Adrenal gland (tissue), 9 donors: ENCODE measurements at regions not wholly inside any gene's neighbourhood (a gene's known extent, or its start where the extent isn't known, plus 50 kb on each side); places are given as distances from the start of the nearest gene placed in this dataset.

Source experiments
- DNase-seq, 7 donors: peaks; one replicate each; pipeline ENCODE4 v3.0.0-alpha.2; 2019 to 2020
- H3K27ac ChIP-seq, 5 donors: fragments of 200-600 bp; sonication (generic) in 4 of 5; 1 replicate in 3 of 5; 2 replicates in 2 of 5; pipeline versions ENCODE4 v1.5.1 to v1.8.0; 2016 to 2020; ENCODE audit warnings: mild to moderate bottlenecking in 1 of 5
- H3K27me3 ChIP-seq: fragments of 200-600 bp; 2 replicates; pipeline ENCODE4 v1.8.0; 2021
- H3K36me3 ChIP-seq, 2 donors: fragments of 200-600 bp; replicated peaks in 1 of 2; 1 replicate in 1 of 2; 2 replicates in 1 of 2; pipeline versions ENCODE4 v1.5.1 to v1.8.0; 2018 to 2022
- H3K4me1 ChIP-seq, 2 donors: fragments of 200-600 bp; replicated peaks in 1 of 2; 1 replicate in 1 of 2; 2 replicates in 1 of 2; pipeline versions ENCODE4 v1.5.1 to v1.8.0; 2018 to 2021
- H3K4me3 ChIP-seq, 4 donors: fragments of 200-600 bp; sonication (generic) in 3 of 4; one replicate each; pipeline ENCODE4 v1.5.1; 2016 to 2018
- H3K9me3 ChIP-seq, 3 donors: fragments of 200-600 bp; sonication (generic) in 1 of 3; replicated peaks in 1 of 3; 1 replicate in 2 of 3; 2 replicates in 1 of 3; pipeline versions ENCODE4 v1.5.1 to v1.8.0; 2016 to 2021
- POLR2A ChIP-seq, 2 donors: fragments of 450-650 bp; IDR thresholded peaks; one replicate each; pipeline ENCODE4 v1.6.1; 2017; ENCODE audit warnings: antibody characterized with exemption in 2 of 2, mild to moderate bottlenecking in 2 of 2, moderate library complexity in 1 of 2
- WGBS, 4 donors: extraction: QIAGEN DNeasy Blood & Tissue Kit in 2 of 4; methylation state at CpG; one replicate each; pipeline versions ENCODE4 v1.1.5 to v1.1.7; 2013 to 2017; 5-methylcytosine and 5-hydroxymethylcytosine counted together
- intact Hi-C, 2 donors: fragments of 100-400 bp; cut with DNase I; formaldehyde crosslinking; loops; one replicate each; pipeline versions ENCODE4 v1.14.1 to v1.15.0; 2022 to 2023
- TF ChIP-seq, protein P1 (sequence below), 6 experiments: fragments of 450-650 bp in 4 of 6; fragments of 200-600 bp in 2 of 6; sonication (generic) in 1 of 6; IDR thresholded peaks; 1 replicate in 5 of 6; 2 replicates in 1 of 6; pipeline versions ENCODE4 v1.5.1 to v1.8.0; 2016 to 2021; ENCODE audit warnings: antibody characterized with exemption in 6 of 6, mild to moderate bottlenecking in 2 of 6, moderate library complexity in 1 of 6
- donor health status: healthy with polysubstance abuse.
- donor health status: Bipolar disorder and iron deficiency.
- donor health status: DM: yes; HTN: yes; CAD: no.
- donor health status: DM: no; HTN: no; CAD: no.
- donor health status: DM: no; HTN: no; CAD: no.

DNA sequence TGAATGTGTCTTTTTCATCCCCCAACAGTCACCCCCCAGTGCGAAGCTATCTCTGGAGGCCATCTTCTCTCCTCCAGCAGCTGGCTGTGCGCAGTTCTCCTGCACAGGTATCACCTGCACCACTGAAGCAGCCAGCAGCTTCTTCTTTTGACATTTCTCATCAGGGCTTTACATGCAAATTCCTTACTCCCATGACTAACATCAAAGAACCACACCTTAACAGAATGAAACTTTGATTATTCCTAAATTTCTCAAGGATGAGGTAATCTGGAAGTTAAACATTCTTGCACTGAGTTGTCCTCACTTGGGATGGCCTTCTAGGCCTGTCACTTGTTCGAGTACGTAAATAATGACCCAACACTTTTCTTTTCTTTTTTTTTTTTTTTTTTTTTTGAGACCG lies 291.6 kb upstream of the HSFY2 start:
- no peak overlapping the region for H3K27ac ChIP-seq
- H3K4me1 ChIP-seq = no peaks in the 10 kb centered on the region
- no peaks in the 10 kb centered on the region for H3K36me3 ChIP-seq
- no peak overlapping the region for H3K4me3 ChIP-seq
- H3K9me3 ChIP-seq = no peaks in the 10 kb centered on the region
- intact Hi-C loops = no loop called here
- WGBS, 4 donors = 84 to 93% methylated on average over 5 of the region's 5 CpGs; no CpG with 5 or more reads in 2 of the 4 donors
- no peak for DNase-seq
- no peaks in the 10 kb centered on the region for H3K27me3 ChIP-seq
- TF ChIP-seq POLR2A (IDR thresholded peaks at IDR 0.05) = no peak
- TF ChIP-seq, protein P1, sequence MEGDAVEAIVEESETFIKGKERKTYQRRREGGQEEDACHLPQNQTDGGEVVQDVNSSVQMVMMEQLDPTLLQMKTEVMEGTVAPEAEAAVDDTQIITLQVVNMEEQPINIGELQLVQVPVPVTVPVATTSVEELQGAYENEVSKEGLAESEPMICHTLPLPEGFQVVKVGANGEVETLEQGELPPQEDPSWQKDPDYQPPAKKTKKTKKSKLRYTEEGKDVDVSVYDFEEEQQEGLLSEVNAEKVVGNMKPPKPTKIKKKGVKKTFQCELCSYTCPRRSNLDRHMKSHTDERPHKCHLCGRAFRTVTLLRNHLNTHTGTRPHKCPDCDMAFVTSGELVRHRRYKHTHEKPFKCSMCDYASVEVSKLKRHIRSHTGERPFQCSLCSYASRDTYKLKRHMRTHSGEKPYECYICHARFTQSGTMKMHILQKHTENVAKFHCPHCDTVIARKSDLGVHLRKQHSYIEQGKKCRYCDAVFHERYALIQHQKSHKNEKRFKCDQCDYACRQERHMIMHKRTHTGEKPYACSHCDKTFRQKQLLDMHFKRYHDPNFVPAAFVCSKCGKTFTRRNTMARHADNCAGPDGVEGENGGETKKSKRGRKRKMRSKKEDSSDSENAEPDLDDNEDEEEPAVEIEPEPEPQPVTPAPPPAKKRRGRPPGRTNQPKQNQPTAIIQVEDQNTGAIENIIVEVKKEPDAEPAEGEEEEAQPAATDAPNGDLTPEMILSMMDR (IDR thresholded peaks at IDR 0.05) = no peak

DNA sequence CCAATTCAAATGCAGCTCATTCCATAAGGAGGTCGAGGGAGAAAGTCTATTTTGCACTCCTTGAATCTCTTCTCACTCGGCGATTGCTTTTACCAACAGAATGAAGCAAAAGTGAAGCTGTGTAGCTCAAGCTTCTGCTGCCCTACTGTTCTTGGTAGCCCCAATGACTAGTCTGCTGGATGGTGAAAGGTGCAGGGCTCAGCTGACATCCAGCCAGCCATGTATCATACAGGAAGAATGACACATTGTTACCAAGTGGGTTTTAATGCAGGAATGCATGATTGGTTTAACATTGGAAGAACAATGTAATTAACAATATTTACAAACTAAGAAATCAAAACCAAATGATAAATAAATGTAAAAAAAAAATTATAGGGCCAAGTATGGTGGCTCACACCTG lies 286.2 kb upstream of the HSFY2 start:
- no peaks in the 10 kb centered on the region for H3K27me3 ChIP-seq
- no peak for TF ChIP-seq POLR2A (IDR thresholded peaks at IDR 0.05)
- TF ChIP-seq, protein P1 (IDR thresholded peaks at IDR 0.05) = no peak
- WGBS, 4 donors = 87 to 96% methylated on average over 3 of the region's 3 CpGs; no CpG with 5 or more reads in 2 of the 4 donors

DNA sequence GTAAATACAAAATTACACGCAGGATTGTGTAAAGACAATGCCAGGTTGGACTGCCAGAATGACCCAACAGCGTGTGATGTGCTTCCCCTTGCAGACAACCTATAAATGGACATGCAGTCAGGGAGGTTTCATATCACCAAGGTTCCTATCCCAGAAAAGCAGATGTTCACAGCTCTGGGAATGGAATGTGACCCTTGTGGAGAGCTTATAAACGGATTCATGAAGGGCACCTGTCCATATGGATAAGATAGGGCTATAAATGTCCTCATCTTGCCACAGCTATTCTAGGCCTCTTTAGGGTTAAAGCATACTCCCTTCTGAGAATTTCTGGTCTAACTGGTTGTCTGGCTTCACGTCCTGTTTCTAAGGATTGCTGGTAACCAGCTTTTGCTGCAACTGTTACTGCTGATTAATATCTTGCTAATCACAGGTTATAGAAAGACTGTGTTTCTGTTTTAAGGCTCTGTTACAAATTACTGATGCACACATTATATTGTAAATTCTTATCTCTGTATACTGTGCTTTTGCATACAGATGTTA lies 285.4 kb upstream of the HSFY2 start:
- H3K9me3 ChIP-seq = no peaks in the 10 kb centered on the region
- H3K36me3 ChIP-seq = no peaks in the 10 kb centered on the region
- H3K27ac ChIP-seq = no peak overlapping the region
- TF ChIP-seq POLR2A (IDR thresholded peaks at IDR 0.05) = no peak
- TF ChIP-seq, protein P1 (IDR thresholded peaks at IDR 0.05) = no peak
- H3K4me1 ChIP-seq = no peaks in the 10 kb centered on the region
- DNase-seq = no peak
- H3K4me3 ChIP-seq = no peak overlapping the region
- WGBS, 4 donors = 84 to 85% methylated on average over 3 to 4 of the region's 4 CpGs; no CpG with 5 or more reads in 2 of the 4 donors
- intact Hi-C loops = no loop called here
- H3K27me3 ChIP-seq = no peaks in the 10 kb centered on the region

More for the DNA sequence above, 286.2 kb upstream of the HSFY2 start:
- intact Hi-C loops = no loop called here
- Histone ChIP-seq H3K36me3 (no peaks in the 10 kb centered on the region), H3K4me1 (no peaks in the 10 kb centered on the region), H3K27ac (no peak overlapping the region), H3K4me3 (no peak overlapping the region), H3K9me3 (no peaks in the 10 kb centered on the region)
- no peak for DNase-seq

DNA sequence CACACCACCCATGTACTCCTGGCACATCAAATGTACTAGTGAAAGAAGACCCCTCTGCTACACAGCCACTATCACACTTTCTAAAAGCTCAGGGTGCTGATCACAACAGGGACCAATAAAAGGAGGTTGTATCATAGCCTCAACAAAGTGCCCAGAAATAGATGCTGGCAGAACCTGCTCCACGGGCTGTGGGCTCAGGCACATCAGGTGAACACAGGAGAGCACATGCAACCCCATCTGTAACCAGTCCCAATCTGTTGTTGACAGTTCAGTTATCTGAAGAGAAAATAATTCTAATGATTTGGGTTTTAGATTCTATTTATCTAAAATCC lies 282.6 kb upstream of the HSFY2 start:
- Histone ChIP-seq H3K27me3 (no peaks in the 10 kb centered on the region), H3K9me3 (no peaks in the 10 kb centered on the region), H3K27ac (no peak overlapping the region), H3K4me3 (no peak overlapping the region), H3K36me3 (no peaks in the 10 kb centered on the region), H3K4me1 (no peaks in the 10 kb centered on the region)
- WGBS, 4 donors = 86% methylated on average over 1 of the region's 1 CpG; no CpG with 5 or more reads in 3 of the 4 donors
- DNase-seq = no peak
- intact Hi-C loops = no loop called here
- no peak for TF ChIP-seq POLR2A (IDR thresholded peaks at IDR 0.05)
- TF ChIP-seq, protein P1 (IDR thresholded peaks at IDR 0.05) = no peak
